AG09309 (cell line): ENCODE measurements at regions not wholly inside any gene's neighbourhood (a gene's known extent, or its start where the extent isn't known, plus 50 kb on each side); places are given as distances from the start of the nearest gene placed in this dataset.

Experiments used
- DNase-seq: peaks from one replicate; pipeline ENCODE4 v3.0.0-alpha.2; 2010; ENCODE audit warnings: low read depth
- H3K4me3 ChIP-seq: 2 replicates; pipeline ENCODE4 v1.5.1; 2011; ENCODE audit warnings: mild to moderate bottlenecking, low read depth, low read length, moderate library complexity; ENCODE audit not compliant: control insufficient read depth
- CTCF ChIP-seq: IDR thresholded peaks from 2 replicates; pipeline ENCODE4 v1.5.1; 2011; ENCODE audit warnings: mild to moderate bottlenecking, low read depth, low read length, inconsistent platforms; ENCODE audit not compliant: insufficient read depth, control insufficient read depth; ENCODE audit errors: missing control alignments

- H3K4me3 ChIP-seq = peak overlapping the region; percentile 21
- DNase-seq = peak; percentile 54
- TF ChIP-seq CTCF = no peak
These were observed 120.2 kb upstream of the XYLT1 start for GRCh38 chr16:17590711-17591654.

- H3K4me3 ChIP-seq = no peak overlapping the region
- DNase-seq = no peak
- no peak for TF ChIP-seq CTCF
These were observed 119.1 kb upstream of the XYLT1 start for GRCh38 chr16:17589898-17590297.

- no peak for DNase-seq
- no peak for TF ChIP-seq CTCF
- no peak overlapping the region for H3K4me3 ChIP-seq
These were observed 114.8 kb upstream of the XYLT1 start for GRCh38 chr16:17585449-17586074.

- H3K4me3 ChIP-seq = no peak overlapping the region
- DNase-seq = peak; percentile 81
- TF ChIP-seq CTCF = peak; percentile 92
These were observed 108.5 kb upstream of the XYLT1 start for GRCh38 chr16:17578981-17579874.

GRCh38 chr16:17574256-17574655, 103.5 kb upstream of the XYLT1 start:
- no peak for TF ChIP-seq CTCF
- no peak for DNase-seq
- H3K4me3 ChIP-seq = no peak overlapping the region

- TF ChIP-seq CTCF = no peak
- no peak for DNase-seq
- H3K4me3 ChIP-seq = no peak overlapping the region
These were observed 101.4 kb upstream of the XYLT1 start for GRCh38 chr16:17572145-17572544.
